Thyroid gland (tissue), 4 donors: ENCODE measurements at regions not wholly inside any gene's neighbourhood (a gene's known extent, or its start where the extent isn't known, plus 50 kb on each side); places are given as distances from the start of the nearest gene placed in this dataset.

Experiments
- DNase-seq, 2 donors: peaks; one replicate each; pipeline ENCODE4 v3.0.0-alpha.2; 2019
- H3K27ac ChIP-seq, 3 donors: fragments of 200-600 bp; sonication (generic); 1 replicate in 2 of 3; 2 replicates in 1 of 3; pipeline ENCODE4 v1.5.1; 2016 to 2019; ENCODE audit warnings: mild to moderate bottlenecking in 1 of 3, moderate library complexity in 1 of 3
- H3K27me3 ChIP-seq: fragments of 200-600 bp; sonication (generic); one replicate; pipeline ENCODE4 v1.5.1; 2019
- H3K36me3 ChIP-seq, 2 donors: fragments of 200-600 bp; sonication (generic); one replicate each; pipeline ENCODE4 v1.5.1; 2016 to 2019
- H3K4me1 ChIP-seq, 2 donors: fragments of 200-600 bp; sonication (generic); one replicate each; pipeline ENCODE4 v1.5.1; 2017 to 2019
- H3K4me3 ChIP-seq, 3 donors: fragments of 200-600 bp; sonication (generic); replicated peaks in 1 of 3; 1 replicate in 2 of 3; 2 replicates in 1 of 3; pipeline ENCODE4 v1.5.1; 2016; ENCODE audit warnings: mild to moderate bottlenecking in 1 of 3
- H3K9me3 ChIP-seq: fragments of 200-600 bp; sonication (generic); one replicate; pipeline ENCODE4 v1.5.1; 2017
- CTCF ChIP-seq, 6 experiments: fragments of 200-600 bp in 3 of 6; fragments of 450-650 bp in 3 of 6; sonication (generic) in 3 of 6; IDR thresholded peaks; one replicate each; pipeline ENCODE4 v1.5.1; 2016 to 2019; ENCODE audit warnings: antibody characterized with exemption in 6 of 6, mild to moderate bottlenecking in 2 of 6, inconsistent platforms in 1 of 6, moderate library complexity in 1 of 6
- POLR2A ChIP-seq, 2 donors: fragments of 450-650 bp; IDR thresholded peaks; one replicate each; pipeline ENCODE4 v1.6.1; 2017; ENCODE audit warnings: antibody characterized with exemption in 2 of 2, mild to moderate bottlenecking in 2 of 2, moderate library complexity in 1 of 2
- WGBS, 2 donors: methylation state at CpG; one replicate each; pipeline ENCODE4 v1.1.5; 2017; 5-methylcytosine and 5-hydroxymethylcytosine counted together
- intact Hi-C: fragments of 100-400 bp; cut with DNase I; formaldehyde crosslinking; loops from one replicate; pipeline ENCODE4 v1.15.1; 2023

GRCh38 chr3:82011336-82011735 lies 249.9 kb upstream of the GBE1 start:
- DNase-seq, result no peak
- H3K27ac ChIP-seq, result no peak overlapping the region
- H3K9me3 ChIP-seq, result no peaks in the 10 kb centered on the region
- H3K4me3 ChIP-seq, result no peak overlapping the region
- H3K27me3 ChIP-seq, result no peaks in the 10 kb centered on the region
- no peaks in the 10 kb centered on the region for H3K4me1 ChIP-seq
- intact Hi-C loops, result no loop called here
- 87 to 91% methylated on average over 2 of the region's 2 CpGs for WGBS, 2 donors
- no peaks in the 10 kb centered on the region for H3K36me3 ChIP-seq
- TF ChIP-seq POLR2A (IDR thresholded peaks at IDR 0.05), result no peak
- TF ChIP-seq CTCF (IDR thresholded peaks at IDR 0.05), result no peak

GRCh38 chr3:82005266-82005665 lies 243.8 kb upstream of the GBE1 start:
- H3K36me3 ChIP-seq, result no peaks in the 10 kb centered on the region
- no peaks in the 10 kb centered on the region for H3K27me3 ChIP-seq
- H3K4me3 ChIP-seq, result no peak overlapping the region
- 84% methylated on average over 3 of the region's 3 CpGs for WGBS, 2 donors
- no peaks in the 10 kb centered on the region for H3K4me1 ChIP-seq
- DNase-seq, result no peak
- intact Hi-C loops, result no loop called here
- no peak for TF ChIP-seq CTCF (IDR thresholded peaks at IDR 0.05)
- TF ChIP-seq POLR2A (IDR thresholded peaks at IDR 0.05), result no peak
- no peaks in the 10 kb centered on the region for H3K9me3 ChIP-seq
- H3K27ac ChIP-seq, result no peak overlapping the region

- Histone ChIP-seq H3K36me3 (no peaks in the 10 kb centered on the region), H3K4me1 (no peaks in the 10 kb centered on the region), H3K27me3 (no peaks in the 10 kb centered on the region), H3K4me3 (no peak overlapping the region), H3K9me3 (no peaks in the 10 kb centered on the region), H3K27ac (no peak overlapping the region)
- no peak for DNase-seq
- TF ChIP-seq CTCF (IDR thresholded peaks at IDR 0.05), result no peak
- TF ChIP-seq POLR2A (IDR thresholded peaks at IDR 0.05), result no peak
- intact Hi-C loops, result no loop called here
- 72 to 87% methylated on average over 2 of the region's 2 CpGs for WGBS, 2 donors
Observed at GRCh38 chr3:82004266-82004665, 242.8 kb upstream of the GBE1 start.

- 86 to 89% methylated on average over 2 of the region's 2 CpGs for WGBS, 2 donors
- Histone ChIP-seq H3K9me3 (no peaks in the 10 kb centered on the region), H3K27ac (no peak overlapping the region), H3K27me3 (no peaks in the 10 kb centered on the region), H3K4me3 (no peak overlapping the region), H3K36me3 (no peaks in the 10 kb centered on the region), H3K4me1 (no peaks in the 10 kb centered on the region)
- DNase-seq, result no peak
- intact Hi-C loops, result no loop called here
- TF ChIP-seq CTCF (IDR thresholded peaks at IDR 0.05) (no peak), POLR2A (IDR thresholded peaks at IDR 0.05) (no peak)
Observed at GRCh38 chr3:82002986-82003642, 241.7 kb upstream of the GBE1 start.

- H3K9me3 ChIP-seq, result no peaks in the 10 kb centered on the region
Observed at GRCh38 chr3:82002491-82002890, 241.0 kb upstream of the GBE1 start.

More at GRCh38 chr3:82002491-82002890, 241.0 kb upstream of the GBE1 start:
- no peak overlapping the region for H3K27ac ChIP-seq
- TF ChIP-seq CTCF (IDR thresholded peaks at IDR 0.05) (no peak), POLR2A (IDR thresholded peaks at IDR 0.05) (no peak)
- WGBS, 2 donors, result 59 to 62% methylated on average over 2 of the region's 2 CpGs
- intact Hi-C loops, result no loop called here
- H3K4me1 ChIP-seq, result no peaks in the 10 kb centered on the region
- H3K36me3 ChIP-seq, result no peaks in the 10 kb centered on the region
- H3K27me3 ChIP-seq, result no peaks in the 10 kb centered on the region
- H3K4me3 ChIP-seq, result no peak overlapping the region
- no peak for DNase-seq
